Endometrial microvascular endothelial cells (primary cell): ENCODE measurements at regions not wholly inside any gene's neighbourhood (a gene's known extent, or its start where the extent isn't known, plus 50 kb on each side); places are given as distances from the start of the nearest gene placed in this dataset.

Experiments
- in situ Hi-C: cut with HindIII; loops from 2 replicates; pipeline ENCODE4 v1.10.0; 2017; ENCODE audit warnings: low sequenced_read_pairs, low pct_unique_long_range_greater_than_20kb; ENCODE audit errors: inconsistent ontology term

- in situ Hi-C loops = no loop called here
Observed at GRCh38 chr2:41992671-41993434, 55.0 kb upstream of the PKDCC start.

GRCh38 chr2:41993435-41993925 is 54.3 kb upstream of the PKDCC start:
- in situ Hi-C loops = no loop called here

- in situ Hi-C loops = no loop called here
Observed at GRCh38 chr2:41994233-41994637, 53.6 kb upstream of the PKDCC start.

GRCh38 chr2:41994661-41995060 is 53.2 kb upstream of the PKDCC start:
- in situ Hi-C loops = no loop called here

- in situ Hi-C loops = no loop called here
Observed at GRCh38 chr2:41997561-41997960, 50.3 kb upstream of the PKDCC start.
